H9 (cell line): ENCODE measurements at regions not wholly inside any gene's neighbourhood (a gene's known extent, or its start where the extent isn't known, plus 50 kb on each side); places are given as distances from the start of the nearest gene placed in this dataset.

ENCODE experiments used
- DNase-seq: peaks from one replicate; pipeline ENCODE4 v3.0.0-alpha.2; 2017
- H2AFZ ChIP-seq: one replicate; pipeline ENCODE4 v1.6.1; 2013; ENCODE audit warnings: mild to moderate bottlenecking, low read length, control low read depth, moderate library complexity
- H2AK5ac ChIP-seq: 2 replicates; pipeline ENCODE4 v1.6.1; 2013; ENCODE audit warnings: low read length, control low read depth, mixed read lengths; ENCODE audit not compliant: insufficient read length
- H2BK120ac ChIP-seq: one replicate; pipeline ENCODE4 v1.6.1; 2013; ENCODE audit warnings: low read depth, mild to moderate bottlenecking, low read length, control low read depth, inconsistent platforms; ENCODE audit not compliant: poor library complexity, severe bottlenecking
- H2BK12ac ChIP-seq: 2 replicates; pipeline ENCODE4 v1.6.1; 2013; ENCODE audit warnings: low read length, control low read depth, mixed read lengths, low read depth; ENCODE audit not compliant: insufficient read length
- H2BK15ac ChIP-seq: 2 replicates; pipeline ENCODE4 v1.6.1; 2013; ENCODE audit warnings: low read depth, low read length, control low read depth
- H2BK20ac ChIP-seq: one replicate; pipeline ENCODE4 v1.6.1; 2013; ENCODE audit warnings: low read depth, mild to moderate bottlenecking, low read length, control low read depth, inconsistent platforms; ENCODE audit not compliant: poor library complexity, severe bottlenecking
- H2BK5ac ChIP-seq: 2 replicates; pipeline ENCODE4 v1.6.1; 2013; ENCODE audit warnings: low read length, control low read depth, mixed read lengths; ENCODE audit not compliant: insufficient read length
- H3K14ac ChIP-seq: 2 replicates; pipeline ENCODE4 v1.6.1; 2013; ENCODE audit warnings: low read length, control low read depth; ENCODE audit not compliant: insufficient read depth
- H3K18ac ChIP-seq: 2 replicates; pipeline ENCODE4 v1.6.1; 2013; ENCODE audit warnings: low read depth, mild to moderate bottlenecking, mixed read lengths, low read length, control low read depth; ENCODE audit not compliant: insufficient read length
- H3K23ac ChIP-seq: 2 replicates; pipeline ENCODE4 v1.6.1; 2013; ENCODE audit warnings: low read length, control low read depth, mixed read lengths, low read depth; ENCODE audit not compliant: insufficient read length
- H3K23me2 ChIP-seq: 2 replicates; pipeline ENCODE4 v1.6.1; 2013; ENCODE audit warnings: low read depth, mild to moderate bottlenecking, mixed read lengths, low read length, control low read depth; ENCODE audit not compliant: insufficient read length, poor library complexity, severe bottlenecking
- H3K27ac ChIP-seq: 2 replicates; pipeline ENCODE4 v1.5.1; 2013; ENCODE audit warnings: low read length, control low read depth, mixed read lengths, low read depth; ENCODE audit not compliant: insufficient read length
- H3K27me3 ChIP-seq: 2 replicates; pipeline ENCODE4 v1.6.1; 2013; ENCODE audit warnings: low read length, control low read depth, inconsistent platforms; ENCODE audit not compliant: insufficient read depth
- H3K4ac ChIP-seq: 2 replicates; pipeline ENCODE4 v1.6.1; 2013; ENCODE audit warnings: low read depth, mild to moderate bottlenecking, control low read depth, inconsistent platforms, low read length, moderate library complexity
- H3K4me1 ChIP-seq: 2 replicates; pipeline ENCODE4 v1.6.1; 2013; ENCODE audit warnings: low read length, control low read depth, inconsistent platforms; ENCODE audit not compliant: insufficient read depth
- H3K4me2 ChIP-seq: 2 replicates; pipeline ENCODE4 v1.6.1; 2013; ENCODE audit warnings: low read length, control low read depth, mixed read lengths; ENCODE audit not compliant: insufficient read length, insufficient read depth
- H3K56ac ChIP-seq: 2 replicates; pipeline ENCODE4 v1.6.1; 2013; ENCODE audit warnings: low read depth, mild to moderate bottlenecking, mixed read lengths, low read length, control low read depth; ENCODE audit not compliant: insufficient read length
- H3K79me1 ChIP-seq: 2 replicates; pipeline ENCODE4 v1.6.1; 2013; ENCODE audit warnings: low read depth, mild to moderate bottlenecking, moderate library complexity, low read length, control low read depth, inconsistent platforms; ENCODE audit not compliant: insufficient read depth, poor library complexity, severe bottlenecking
- H3K79me2 ChIP-seq: 2 replicates; pipeline ENCODE4 v1.6.1; 2013; ENCODE audit warnings: low read length, control low read depth, inconsistent platforms; ENCODE audit not compliant: insufficient read depth
- H3K9ac ChIP-seq: 2 replicates; pipeline ENCODE4 v1.6.1; 2013; ENCODE audit warnings: low read length, control low read depth, mixed read lengths; ENCODE audit not compliant: insufficient read length; ENCODE audit errors: extremely low read depth
- H3K9me3 ChIP-seq: one replicate; pipeline ENCODE4 v1.6.1; 2013; ENCODE audit warnings: low read depth, low read length, inconsistent platforms; ENCODE audit not compliant: control insufficient read depth
- H3T11ph ChIP-seq: one replicate; pipeline ENCODE4 v1.6.1; 2013; ENCODE audit warnings: mild to moderate bottlenecking, low read length, control low read depth, inconsistent platforms
- H4K20me1 ChIP-seq: one replicate; pipeline ENCODE4 v1.6.1; 2013; ENCODE audit not compliant: control insufficient read depth, insufficient read length, insufficient read depth
- H4K5ac ChIP-seq: 2 replicates; pipeline ENCODE4 v1.6.1; 2013; ENCODE audit warnings: low read depth, mild to moderate bottlenecking, mixed read lengths, low read length, control low read depth; ENCODE audit not compliant: insufficient read length
- H4K8ac ChIP-seq: replicated peaks from 2 replicates; pipeline ENCODE4 v1.6.1; 2013; ENCODE audit warnings: low read length, control low read depth, mixed read lengths, low read depth; ENCODE audit not compliant: insufficient read length
- H4K91ac ChIP-seq: 2 replicates; pipeline ENCODE4 v1.6.1; 2013; ENCODE audit warnings: low read depth, mild to moderate bottlenecking, moderate library complexity, mixed read lengths, low read length, control low read depth; ENCODE audit not compliant: insufficient read length
- H3K27ac Mint-ChIP-seq, 3 experiments: 2 replicates in 2 of 3; 3 replicates in 1 of 3; pipeline ENCODE4 v1.8.0; 2020 to 2021; ENCODE audit warnings: mixed read lengths in 3 of 3, mild to moderate bottlenecking in 1 of 3, moderate library complexity in 1 of 3
- H3K27me3 Mint-ChIP-seq: 2 replicates; pipeline ENCODE4 v1.8.0; 2021; ENCODE audit warnings: low read depth, mild to moderate bottlenecking, moderate library complexity, mixed read lengths
- H3K36me3 Mint-ChIP-seq, 3 experiments: 2 replicates in 2 of 3; 3 replicates in 1 of 3; pipeline ENCODE4 v1.8.0; 2020 to 2021; ENCODE audit warnings: low read depth in 3 of 3, mixed read lengths in 3 of 3; ENCODE audit not compliant: insufficient read depth in 1 of 3
- H3K4me1 Mint-ChIP-seq, 2 experiments: 2 replicates each; pipeline ENCODE4 v1.8.0; 2020; ENCODE audit warnings: mixed read lengths in 2 of 2
- H3K4me3 Mint-ChIP-seq, 2 experiments: 2 replicates in 1 of 2; 3 replicates in 1 of 2; pipeline ENCODE4 v1.8.0; 2020 to 2021; ENCODE audit warnings: mild to moderate bottlenecking in 2 of 2, mixed read lengths in 2 of 2, moderate library complexity in 1 of 2
- H3K9me3 Mint-ChIP-seq, 2 experiments: 2 replicates in 1 of 2; 3 replicates in 1 of 2; pipeline ENCODE4 v1.8.0; 2020; ENCODE audit warnings: mild to moderate bottlenecking in 2 of 2, mixed read lengths in 2 of 2, moderate library complexity in 1 of 2
- CTCF ChIP-seq: fragments of 200-600 bp; sonication (generic); conservative IDR thresholded peaks from 3 replicates; pipeline ENCODE4 v1.8.0; 2021; ENCODE audit warnings: antibody characterized with exemption, mild to moderate bottlenecking
- WGBS: extraction: QIAGEN DNeasy Blood & Tissue Kit; methylation state at CpG from one replicate; pipeline ENCODE4 v1.1.7; 2013; ENCODE audit warnings: missing lambda C conversion rate, low lambda C conversion rate, mixed read lengths; ENCODE audit not compliant: insufficient read length; ENCODE audit errors: extremely low coverage; 5-methylcytosine and 5-hydroxymethylcytosine counted together

DNA sequence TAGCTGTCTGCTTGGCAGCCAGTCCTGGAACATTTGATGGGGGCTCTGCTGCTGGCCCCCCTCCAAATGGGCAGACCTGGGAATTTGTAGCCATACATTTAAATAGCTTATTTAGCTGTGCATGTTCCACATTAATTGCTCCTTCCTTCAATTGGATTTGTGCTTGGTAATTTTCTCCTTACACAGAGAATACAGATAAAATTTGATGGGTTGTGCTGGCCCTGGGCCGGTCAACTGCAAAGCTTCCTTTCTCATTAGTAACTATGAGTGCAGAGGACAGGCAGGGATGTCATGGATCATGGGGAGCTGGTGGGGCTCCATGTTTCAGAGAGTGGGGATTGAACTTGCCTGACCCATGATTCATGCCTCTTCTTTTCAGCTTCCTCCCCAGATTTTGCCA, 201.5 kb upstream of the GHITM start:
- H4K91ac ChIP-seq = no peak overlapping the region
- no peaks in the 10 kb centered on the region for H3K9me3 Mint-ChIP-seq

More for the DNA sequence above, 201.5 kb upstream of the GHITM start:
- Histone ChIP-seq H3K9ac (no peak overlapping the region), H3K27me3 (no peaks in the 10 kb centered on the region), H3T11ph (no peak overlapping the region), H3K23ac (no peak overlapping the region), H3K4me2 (no peak overlapping the region), H3K23me2 (no peaks in the 10 kb centered on the region), H4K5ac (no peak overlapping the region), H3K79me1 (no peaks in the 10 kb centered on the region), H3K14ac (no peak overlapping the region), H4K20me1 (no peaks in the 10 kb centered on the region), H2AFZ (no peak overlapping the region), H3K56ac (no peak overlapping the region), H4K8ac (no peak overlapping the region), H3K4ac (no peak overlapping the region), H2BK12ac (no peak overlapping the region), H3K27ac (no peak overlapping the region), H2BK5ac (no peak overlapping the region), H2AK5ac (no peak overlapping the region), H2BK120ac (no peak overlapping the region), H3K4me1 (no peaks in the 10 kb centered on the region), H3K79me2 (no peaks in the 10 kb centered on the region), H2BK20ac (no peak overlapping the region), H3K18ac (no peak overlapping the region), H2BK15ac (no peak overlapping the region), H3K9me3 (no peaks in the 10 kb centered on the region)
- no peak for TF ChIP-seq CTCF
- H3K27ac Mint-ChIP-seq = no peak overlapping the region
- H3K27me3 Mint-ChIP-seq = peaks cover 19% of the 10 kb centered on the region
- peaks cover 1 to 5% of the 10 kb centered on the region in 2 experiments for H3K4me1 Mint-ChIP-seq
- WGBS = no CpG with 5 or more reads among the region's 1 CpG
- H3K36me3 Mint-ChIP-seq = no peaks in the 10 kb centered on the region
- DNase-seq = no peak
- no peak overlapping the region; a peak in 1 of 5 replicates for H3K4me3 Mint-ChIP-seq
